ENCODE measurements at regions not wholly inside any gene's neighbourhood (a gene's known extent, or its start where the extent isn't known, plus 50 kb on each side); places are given as distances from the start of the nearest gene placed in this dataset.

- TF ChIP-seq, protein P1, sequence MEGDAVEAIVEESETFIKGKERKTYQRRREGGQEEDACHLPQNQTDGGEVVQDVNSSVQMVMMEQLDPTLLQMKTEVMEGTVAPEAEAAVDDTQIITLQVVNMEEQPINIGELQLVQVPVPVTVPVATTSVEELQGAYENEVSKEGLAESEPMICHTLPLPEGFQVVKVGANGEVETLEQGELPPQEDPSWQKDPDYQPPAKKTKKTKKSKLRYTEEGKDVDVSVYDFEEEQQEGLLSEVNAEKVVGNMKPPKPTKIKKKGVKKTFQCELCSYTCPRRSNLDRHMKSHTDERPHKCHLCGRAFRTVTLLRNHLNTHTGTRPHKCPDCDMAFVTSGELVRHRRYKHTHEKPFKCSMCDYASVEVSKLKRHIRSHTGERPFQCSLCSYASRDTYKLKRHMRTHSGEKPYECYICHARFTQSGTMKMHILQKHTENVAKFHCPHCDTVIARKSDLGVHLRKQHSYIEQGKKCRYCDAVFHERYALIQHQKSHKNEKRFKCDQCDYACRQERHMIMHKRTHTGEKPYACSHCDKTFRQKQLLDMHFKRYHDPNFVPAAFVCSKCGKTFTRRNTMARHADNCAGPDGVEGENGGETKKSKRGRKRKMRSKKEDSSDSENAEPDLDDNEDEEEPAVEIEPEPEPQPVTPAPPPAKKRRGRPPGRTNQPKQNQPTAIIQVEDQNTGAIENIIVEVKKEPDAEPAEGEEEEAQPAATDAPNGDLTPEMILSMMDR (conservative IDR thresholded peaks at IDR 0.05 in 1 of 2, IDR thresholded peaks at IDR 0.05 in 1 of 2; ENCODE audit: extremely low read depth in 1 of 2, insufficient read depth in 1 of 2, low read depth in 1 of 2, low read length in 2 of 2): no peak
- no peak for TF ChIP-seq EZH2 (IDR thresholded peaks at IDR 0.05; ENCODE audit: borderline replicate concordance, low read length)
Measured at GRCh38 chr2:223165423-223166214, 113.6 kb downstream of the KCNE4 start.

All from mammary epithelial cell (primary cell).